ENCODE measurements at regions not wholly inside any gene's neighbourhood (a gene's known extent, or its start where the extent isn't known, plus 50 kb on each side); places are given as distances from the start of the nearest gene placed in this dataset.

- no peak for DNase-seq (ENCODE audit: low spot score)
These were observed 828.8 kb upstream of the SEL1L start for GRCh38 chr14:82362452-82362851.

- DNase-seq (ENCODE audit: low spot score) = no peak
These were observed 831.8 kb upstream of the SEL1L start for GRCh38 chr14:82365471-82365870.

- DNase-seq (ENCODE audit: low spot score) = no peak
These were observed 833.1 kb upstream of the SEL1L start for GRCh38 chr14:82366803-82367202.

- DNase-seq (ENCODE audit: low spot score) = no peak
These were observed 845.6 kb upstream of the SEL1L start for GRCh38 chr14:82379291-82379690.

GRCh38 chr14:82385048-82385447 is 851.4 kb upstream of the SEL1L start:
- no peak for DNase-seq (ENCODE audit: low spot score)

- no peak for DNase-seq (ENCODE audit: low spot score)
These were observed 854.0 kb upstream of the SEL1L start for GRCh38 chr14:82387699-82388098.

- DNase-seq (ENCODE audit: low spot score) = no peak
These were observed 854.8 kb upstream of the SEL1L start for GRCh38 chr14:82388488-82388887.

GRCh38 chr14:82390586-82390985 is 856.9 kb upstream of the SEL1L start:
- no peak for DNase-seq (ENCODE audit: low spot score)

- DNase-seq (ENCODE audit: low spot score) = no peak
These were observed 861.3 kb upstream of the SEL1L start for GRCh38 chr14:82394916-82395315.

- DNase-seq (ENCODE audit: low spot score) = no peak
These were observed 864.6 kb upstream of the SEL1L start for GRCh38 chr14:82398256-82398655.

GRCh38 chr14:82403987-82404386 is 870.3 kb upstream of the SEL1L start:
- DNase-seq (ENCODE audit: low spot score) = no peak

GRCh38 chr14:82410064-82410463 is 876.4 kb upstream of the SEL1L start:
- DNase-seq (ENCODE audit: low spot score) = no peak

GRCh38 chr14:82411298-82411697 is 877.6 kb upstream of the SEL1L start:
- no peak for DNase-seq (ENCODE audit: low spot score)

- DNase-seq (ENCODE audit: low spot score) = no peak
These were observed 878.9 kb upstream of the SEL1L start for GRCh38 chr14:82412545-82412944.

GRCh38 chr14:82414853-82415539 is 881.3 kb upstream of the SEL1L start:
- DNase-seq (ENCODE audit: low spot score) = no peak

GRCh38 chr14:82419933-82420332 is 886.3 kb upstream of the SEL1L start:
- DNase-seq (ENCODE audit: low spot score) = no peak

- no peak for DNase-seq (ENCODE audit: low spot score)
These were observed 887.2 kb upstream of the SEL1L start for GRCh38 chr14:82420871-82421270.

GRCh38 chr14:82421286-82421685 is 887.6 kb upstream of the SEL1L start:
- no peak for DNase-seq (ENCODE audit: low spot score)

GRCh38 chr14:82422230-82422629 is 888.6 kb upstream of the SEL1L start:
- DNase-seq (ENCODE audit: low spot score) = no peak

- DNase-seq (ENCODE audit: low spot score) = no peak
These were observed 891.6 kb upstream of the SEL1L start for GRCh38 chr14:82425261-82425660.

GRCh38 chr14:82431031-82431430 is 897.4 kb upstream of the SEL1L start:
- DNase-seq (ENCODE audit: low spot score) = no peak

GRCh38 chr14:82432301-82433105 is 898.9 kb upstream of the SEL1L start:
- DNase-seq (ENCODE audit: low spot score) = no peak

- no peak for DNase-seq (ENCODE audit: low spot score)
These were observed 904.8 kb upstream of the SEL1L start for GRCh38 chr14:82438436-82438835.

GRCh38 chr14:82441270-82441669 is 907.6 kb upstream of the SEL1L start:
- DNase-seq (ENCODE audit: low spot score) = no peak
